ENCODE measurements at regions not wholly inside any gene's neighbourhood (a gene's known extent, or its start where the extent isn't known, plus 50 kb on each side); places are given as distances from the start of the nearest gene placed in this dataset.

- no peak for DNase-seq (ENCODE audit: low spot score in 2 of 2)
- no peaks in the 10 kb centered on the region for H3K4me1 ChIP-seq
- H3K27me3 ChIP-seq (ENCODE audit: low read depth), result no peaks in the 10 kb centered on the region; the same call in 1 of the 2 replicates
- H3K36me3 ChIP-seq (replicated peaks), result no peaks in the 10 kb centered on the region
- H3K4me3 ChIP-seq, result no peak overlapping the region
- in situ Hi-C loops (cut with MboI; ENCODE audit: low sequenced_read_pairs), result no loop called here
- H3K9me3 ChIP-seq, result no peaks in the 10 kb centered on the region
Measured at GRCh38 chr13:86937316-86937715, 733.9 kb upstream of the SLITRK5 start.

DNA sequence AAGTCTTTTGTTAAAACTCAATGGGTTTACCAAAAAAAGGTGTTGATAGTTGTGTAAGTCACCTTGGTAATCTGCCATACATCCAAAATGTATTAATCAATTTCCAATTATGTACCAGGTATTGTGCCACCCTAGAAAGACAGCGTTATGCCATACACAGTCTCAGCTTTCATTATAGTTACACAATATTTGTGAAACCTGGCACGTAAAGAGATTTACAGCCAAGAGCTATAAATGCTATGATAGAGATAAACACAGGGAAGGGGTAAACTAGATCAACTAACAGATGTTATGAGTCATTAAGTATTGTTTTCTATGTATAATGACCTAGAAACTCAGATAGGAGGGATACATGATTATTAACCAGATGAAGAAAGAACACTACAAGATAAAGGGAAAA, 725.6 kb upstream of the SLITRK5 start:
- H3K36me3 ChIP-seq (replicated peaks), result no peaks in the 10 kb centered on the region
- no peak for DNase-seq (ENCODE audit: low spot score in 2 of 2)
- no peak overlapping the region for H3K4me3 ChIP-seq
- H3K4me1 ChIP-seq, result no peaks in the 10 kb centered on the region
- in situ Hi-C loops (cut with MboI; ENCODE audit: low sequenced_read_pairs), result no loop called here
- no peaks in the 10 kb centered on the region; the same call in 1 of the 2 replicates for H3K27me3 ChIP-seq (ENCODE audit: low read depth)
- no peaks in the 10 kb centered on the region for H3K9me3 ChIP-seq

DNA sequence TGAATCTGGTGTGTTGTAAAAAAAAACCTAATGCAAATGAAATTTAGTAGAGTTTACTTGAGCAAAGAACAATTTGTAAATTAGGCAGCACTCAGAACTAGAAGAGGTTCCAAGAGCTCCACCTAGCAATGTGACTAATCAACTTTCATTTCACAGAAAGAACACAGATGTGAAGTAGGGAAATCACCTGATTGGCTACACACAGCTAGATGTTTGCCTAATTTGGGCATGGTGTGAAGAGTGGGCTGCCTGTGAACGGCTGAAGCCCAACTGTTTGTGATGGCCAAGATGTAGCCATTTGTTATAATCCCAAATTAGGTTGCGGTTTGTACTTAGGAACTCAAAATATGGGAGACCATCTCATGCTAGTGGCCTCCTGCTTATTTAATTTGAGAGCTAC, 724.4 kb upstream of the SLITRK5 start:
- no peaks in the 10 kb centered on the region for H3K9me3 ChIP-seq
- no peaks in the 10 kb centered on the region for H3K36me3 ChIP-seq (replicated peaks)
- DNase-seq (ENCODE audit: low spot score in 2 of 2), result no peak
- no peak overlapping the region for H3K4me3 ChIP-seq
- no peaks in the 10 kb centered on the region for H3K4me1 ChIP-seq
- H3K27me3 ChIP-seq (ENCODE audit: low read depth), result no peaks in the 10 kb centered on the region; the same call in 1 of the 2 replicates
- in situ Hi-C loops (cut with MboI; ENCODE audit: low sequenced_read_pairs), result no loop called here

- Histone ChIP-seq H3K4me3 (no peak overlapping the region), H3K4me1 (no peaks in the 10 kb centered on the region), H3K9me3 (no peaks in the 10 kb centered on the region), H3K36me3 (replicated peaks) (no peaks in the 10 kb centered on the region), H3K27me3 (ENCODE audit: low read depth) (no peaks in the 10 kb centered on the region)
- in situ Hi-C loops (cut with MboI; ENCODE audit: low sequenced_read_pairs), result no loop called here
- DNase-seq (ENCODE audit: low spot score in 2 of 2), result no peak
Measured at GRCh38 chr13:86954341-86954740, 716.8 kb upstream of the SLITRK5 start.

DNA sequence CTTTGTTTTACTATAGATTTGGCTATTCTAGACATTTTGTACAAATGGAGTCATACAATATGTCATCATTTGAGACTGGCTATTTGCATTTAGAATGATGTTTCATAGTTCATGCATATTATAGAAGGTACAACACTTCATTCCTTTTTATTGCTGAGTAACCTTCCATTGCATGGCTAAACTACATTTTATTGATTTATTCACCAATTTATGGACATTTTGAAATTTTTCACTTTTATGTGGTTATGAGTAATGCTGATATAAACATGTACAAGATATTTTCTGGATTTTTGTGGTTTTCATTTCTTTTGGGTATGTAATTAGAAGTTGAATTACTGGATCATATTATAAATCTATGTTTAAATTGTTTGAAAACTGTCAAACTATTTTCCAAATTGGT, 710.3 kb upstream of the SLITRK5 start:
- H3K27me3 ChIP-seq (ENCODE audit: low read depth), result no peaks in the 10 kb centered on the region
- no peak overlapping the region for H3K4me3 ChIP-seq
- no peaks in the 10 kb centered on the region for H3K36me3 ChIP-seq (replicated peaks)
- in situ Hi-C loops (cut with MboI; ENCODE audit: low sequenced_read_pairs), result no loop called here
- no peak for DNase-seq (ENCODE audit: low spot score in 2 of 2)
- H3K9me3 ChIP-seq, result no peaks in the 10 kb centered on the region
- no peaks in the 10 kb centered on the region for H3K4me1 ChIP-seq

DNA sequence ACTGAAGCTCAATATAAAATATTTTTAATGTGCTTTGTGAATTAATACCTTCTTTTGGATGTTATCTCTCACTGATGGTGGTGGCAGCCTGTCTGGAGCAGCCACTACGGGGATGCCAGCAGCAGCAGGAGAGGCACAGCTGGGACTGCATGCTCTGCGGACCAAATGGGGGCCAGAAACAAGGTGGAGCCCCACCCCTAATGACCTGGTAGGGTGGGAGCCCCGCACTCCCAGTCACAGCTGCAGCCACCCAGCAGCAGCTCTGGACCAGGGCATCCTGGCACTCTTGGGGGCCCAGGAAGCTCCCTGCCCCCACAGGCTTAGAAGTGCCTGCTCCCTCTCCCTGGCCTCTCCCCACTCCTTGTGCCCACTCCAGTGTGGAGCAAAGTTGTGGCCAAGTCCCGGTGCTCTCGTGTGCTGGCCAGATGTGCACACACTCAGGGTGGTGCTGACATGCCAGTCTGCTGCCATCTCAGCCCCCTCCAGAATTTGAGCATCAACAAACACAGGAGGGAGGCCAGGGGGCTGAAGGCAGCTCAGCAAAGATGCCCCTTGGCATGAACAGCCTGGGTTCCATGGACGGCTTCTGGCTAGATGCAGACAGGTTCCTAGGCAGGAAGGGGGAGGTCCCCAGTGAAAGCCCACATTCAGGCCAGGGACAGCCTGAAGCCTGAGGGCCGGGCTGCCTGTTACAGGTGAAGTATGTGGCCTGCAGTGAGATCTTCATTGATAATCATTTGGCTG, 696.7 kb upstream of the SLITRK5 start:
- Histone ChIP-seq H3K4me3 (no peak overlapping the region), H3K27me3 (ENCODE audit: low read depth) (no peaks in the 10 kb centered on the region), H3K4me1 (no peaks in the 10 kb centered on the region), H3K9me3 (no peaks in the 10 kb centered on the region), H3K36me3 (replicated peaks) (no peaks in the 10 kb centered on the region)
- DNase-seq (ENCODE audit: low spot score in 2 of 2), result no peak
- in situ Hi-C loops (cut with MboI; ENCODE audit: low sequenced_read_pairs), result no loop called here

DNA sequence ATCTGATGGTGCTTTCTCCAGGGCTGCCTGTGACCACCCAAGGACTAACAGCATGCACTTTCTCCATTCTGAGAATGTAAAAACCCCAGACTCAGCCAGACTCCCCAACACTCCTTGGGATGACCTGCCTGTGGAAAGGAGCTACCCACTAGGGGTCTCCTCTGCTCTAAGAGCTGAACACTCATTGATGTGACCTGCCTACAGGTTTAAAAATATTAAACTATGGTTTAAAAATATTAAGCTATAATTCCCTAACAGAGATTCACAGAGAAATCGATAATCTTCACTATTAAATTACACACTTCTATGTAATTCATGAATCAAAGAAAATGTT, 696.2 kb upstream of the SLITRK5 start:
- no peaks in the 10 kb centered on the region for H3K9me3 ChIP-seq
- H3K4me1 ChIP-seq, result no peaks in the 10 kb centered on the region
- in situ Hi-C loops (cut with MboI; ENCODE audit: low sequenced_read_pairs), result no loop called here
- no peaks in the 10 kb centered on the region for H3K27me3 ChIP-seq (ENCODE audit: low read depth)
- no peak for DNase-seq (ENCODE audit: low spot score in 2 of 2)
- H3K4me3 ChIP-seq, result no peak overlapping the region
- no peaks in the 10 kb centered on the region for H3K36me3 ChIP-seq (replicated peaks)

DNA sequence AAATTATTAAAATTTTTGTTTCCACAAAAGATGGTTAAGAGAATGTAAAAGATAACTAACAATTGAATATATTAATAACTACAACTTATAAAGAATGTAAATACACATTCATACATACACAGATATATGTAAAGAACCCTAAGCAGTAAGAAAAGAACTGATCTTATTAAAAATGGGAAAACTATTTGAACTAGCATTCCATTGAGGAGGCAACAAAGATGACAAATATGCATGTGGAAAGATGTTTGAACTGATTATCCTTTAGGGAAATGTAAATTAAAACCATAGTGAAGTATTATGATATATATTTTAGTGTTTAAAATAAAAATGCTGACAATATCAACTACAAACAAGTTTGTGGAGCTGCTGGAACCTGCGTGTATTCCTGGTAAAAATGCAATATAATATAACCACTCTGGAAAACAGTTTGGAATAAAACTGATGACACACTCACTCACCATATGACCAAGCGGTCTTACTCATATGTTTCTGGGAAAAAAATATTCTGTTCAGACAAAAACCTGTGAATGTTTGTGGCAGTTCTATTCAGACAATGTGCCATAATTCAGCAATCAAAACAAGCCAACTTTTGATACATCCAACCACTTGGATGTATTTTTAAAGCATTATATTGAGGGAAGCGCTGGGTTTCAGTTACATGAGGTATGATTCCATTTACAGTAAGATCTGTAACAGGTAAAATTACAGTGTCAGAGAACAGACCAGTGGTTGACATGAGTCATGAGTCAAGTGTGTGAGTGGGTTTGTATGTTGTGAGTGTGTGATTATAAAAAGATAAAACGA, 694.4 kb upstream of the SLITRK5 start:
- Histone ChIP-seq H3K36me3 (replicated peaks) (no peaks in the 10 kb centered on the region), H3K4me1 (no peaks in the 10 kb centered on the region), H3K9me3 (no peaks in the 10 kb centered on the region), H3K4me3 (no peak overlapping the region), H3K27me3 (ENCODE audit: low read depth) (no peaks in the 10 kb centered on the region)
- in situ Hi-C loops (cut with MboI; ENCODE audit: low sequenced_read_pairs), result no loop called here
- DNase-seq (ENCODE audit: low spot score in 2 of 2), result no peak

GRCh38 chr13:86986448-86986847, 684.7 kb upstream of the SLITRK5 start:
- no peaks in the 10 kb centered on the region for H3K4me1 ChIP-seq
- no peak overlapping the region for H3K4me3 ChIP-seq
- H3K36me3 ChIP-seq (replicated peaks), result no peaks in the 10 kb centered on the region
- H3K27me3 ChIP-seq (ENCODE audit: low read depth), result no peaks in the 10 kb centered on the region
- DNase-seq (ENCODE audit: low spot score in 2 of 2), result no peak
- in situ Hi-C loops (cut with MboI; ENCODE audit: low sequenced_read_pairs), result no loop called here
- no peaks in the 10 kb centered on the region for H3K9me3 ChIP-seq

- no peak for DNase-seq (ENCODE audit: low spot score in 2 of 2)
- Histone ChIP-seq H3K9me3 (no peaks in the 10 kb centered on the region; the same call in 1 of the 2 replicates), H3K4me3 (no peak overlapping the region), H3K27me3 (ENCODE audit: low read depth) (no peaks in the 10 kb centered on the region), H3K36me3 (replicated peaks) (no peaks in the 10 kb centered on the region), H3K4me1 (no peaks in the 10 kb centered on the region)
- in situ Hi-C loops (cut with MboI; ENCODE audit: low sequenced_read_pairs), result no loop called here
Measured at GRCh38 chr13:86992251-86992650, 678.9 kb upstream of the SLITRK5 start.

DNA sequence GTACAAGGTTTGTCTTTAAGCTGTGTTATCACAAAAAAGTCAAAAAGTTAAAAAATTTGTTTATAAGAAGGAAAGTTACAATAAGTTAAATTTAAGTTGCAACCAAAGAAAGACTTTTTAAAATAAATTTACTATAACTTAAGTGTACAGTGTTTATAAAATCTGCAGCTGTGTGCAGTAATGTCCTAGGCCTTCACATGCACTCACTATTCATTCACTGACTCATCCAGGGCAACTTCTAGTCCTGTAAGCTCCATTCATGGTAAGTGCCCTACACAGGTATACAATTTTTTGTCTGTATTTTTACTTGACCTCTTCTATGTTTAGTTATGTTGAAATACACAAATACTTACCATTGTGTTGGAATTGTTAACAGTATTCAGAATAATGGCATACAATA, 667.9 kb upstream of the SLITRK5 start:
- Histone ChIP-seq H3K36me3 (replicated peaks) (no peaks in the 10 kb centered on the region), H3K27me3 (ENCODE audit: low read depth) (no peaks in the 10 kb centered on the region), H3K4me1 (no peaks in the 10 kb centered on the region), H3K4me3 (no peak overlapping the region), H3K9me3 (no peaks in the 10 kb centered on the region)
- no peak for DNase-seq (ENCODE audit: low spot score in 2 of 2)
- in situ Hi-C loops (cut with MboI; ENCODE audit: low sequenced_read_pairs), result no loop called here

- DNase-seq (ENCODE audit: low spot score in 2 of 2), result no peak
- H3K27me3 ChIP-seq (ENCODE audit: low read depth), result no peaks in the 10 kb centered on the region
- no peaks in the 10 kb centered on the region for H3K36me3 ChIP-seq (replicated peaks)
- H3K9me3 ChIP-seq, result no peaks in the 10 kb centered on the region
- no peak overlapping the region for H3K4me3 ChIP-seq
- in situ Hi-C loops (cut with MboI; ENCODE audit: low sequenced_read_pairs), result no loop called here
- no peaks in the 10 kb centered on the region for H3K4me1 ChIP-seq
Measured at GRCh38 chr13:87005511-87005910, 665.7 kb upstream of the SLITRK5 start.

GRCh38 chr13:87035526-87035925, 635.6 kb upstream of the SLITRK5 start:
- no peaks in the 10 kb centered on the region for H3K36me3 ChIP-seq (replicated peaks)
- in situ Hi-C loops (cut with MboI; ENCODE audit: low sequenced_read_pairs), result no loop called here
- DNase-seq (ENCODE audit: low spot score in 2 of 2), result no peak

GRCh38 chr13:87042946-87043345, 628.2 kb upstream of the SLITRK5 start:
- no peaks in the 10 kb centered on the region for H3K36me3 ChIP-seq (replicated peaks)
- in situ Hi-C loops (cut with MboI; ENCODE audit: low sequenced_read_pairs), result no loop called here
- no peaks in the 10 kb centered on the region for H3K27me3 ChIP-seq (ENCODE audit: low read depth)
- H3K4me3 ChIP-seq, result no peak overlapping the region
- H3K9me3 ChIP-seq, result no peaks in the 10 kb centered on the region
- H3K4me1 ChIP-seq, result no peaks in the 10 kb centered on the region
- DNase-seq (ENCODE audit: low spot score in 2 of 2), result no peak

More at GRCh38 chr13:87035526-87035925, 635.6 kb upstream of the SLITRK5 start:
- no peaks in the 10 kb centered on the region for H3K4me1 ChIP-seq
- no peaks in the 10 kb centered on the region for H3K27me3 ChIP-seq (ENCODE audit: low read depth)
- H3K4me3 ChIP-seq, result no peak overlapping the region
- no peaks in the 10 kb centered on the region for H3K9me3 ChIP-seq

Data from HAP-1 (cell line).